Choroid plexus epithelial cell (primary cell): ENCODE measurements at regions not wholly inside any gene's neighbourhood (a gene's known extent, or its start where the extent isn't known, plus 50 kb on each side); places are given as distances from the start of the nearest gene placed in this dataset.
"Not testable (repeated sequence)": the region's sequence is repeated elsewhere in the genome, so short reads cannot be mapped to it uniquely, and the experiment has no call there.

Experiments
- DNase-seq: peaks from one replicate; pipeline ENCODE4 v3.0.0-alpha.2; 2010; ENCODE audit warnings: low read depth
- H3K4me3 ChIP-seq: 2 replicates; pipeline ENCODE4 v1.5.1; 2011; ENCODE audit warnings: low read depth, mild to moderate bottlenecking, control low read depth, low read length, moderate library complexity
- CTCF ChIP-seq: conservative IDR thresholded peaks from 2 replicates; pipeline ENCODE4 v1.5.1; 2011; ENCODE audit warnings: low read depth, mild to moderate bottlenecking, control low read depth, inconsistent platforms, low read length, moderate library complexity

GRCh38 chr13:90926459-90926858, 421.0 kb upstream of the MIR17HG start:
- no peak overlapping the region for H3K4me3 ChIP-seq
- DNase-seq: no peak
- no peak for TF ChIP-seq CTCF

- no peak for TF ChIP-seq CTCF
- DNase-seq: no peak
- no peak overlapping the region for H3K4me3 ChIP-seq
Observed at GRCh38 chr13:90928109-90928508, 419.4 kb upstream of the MIR17HG start.

- no peak overlapping the region for H3K4me3 ChIP-seq
- no peak for TF ChIP-seq CTCF
- peak; percentile 2 for DNase-seq
Observed at GRCh38 chr13:90933097-90933826, 414.2 kb upstream of the MIR17HG start.

- no peak overlapping the region for H3K4me3 ChIP-seq
- no peak for DNase-seq
- TF ChIP-seq CTCF: no peak
Observed at GRCh38 chr13:90934741-90935140, 412.7 kb upstream of the MIR17HG start.

GRCh38 chr13:90938848-90939247, 408.6 kb upstream of the MIR17HG start:
- no peak for TF ChIP-seq CTCF
- H3K4me3 ChIP-seq: no peak overlapping the region
- DNase-seq: no peak

GRCh38 chr13:90943946-90944345, 403.5 kb upstream of the MIR17HG start:
- no peak for TF ChIP-seq CTCF
- DNase-seq: no peak
- H3K4me3 ChIP-seq: no peak overlapping the region

GRCh38 chr13:90945146-90945545, 402.3 kb upstream of the MIR17HG start:
- not testable (repeated sequence) for DNase-seq, H3K4me3 ChIP-seq

- not testable (repeated sequence) for H3K4me3 ChIP-seq, DNase-seq
Observed at GRCh38 chr13:90946125-90946524, 401.4 kb upstream of the MIR17HG start.
